Occipital lobe (tissue), 1 donor: ENCODE measurements at regions not wholly inside any gene's neighbourhood (a gene's known extent, or its start where the extent isn't known, plus 50 kb on each side); places are given as distances from the start of the nearest gene placed in this dataset.
"Not testable (repeated sequence)": the region's sequence is repeated elsewhere in the genome, so short reads cannot be mapped to it uniquely, and the experiment has no call there.

Experiments used
- DNase-seq: peaks from one replicate; lab custom pipeline; 2025; lab: John Stamatoyannopoulos, UW

- not testable (repeated sequence) for DNase-seq
Observed at GRCh38 chr2:95654897-95655296, 63.1 kb downstream of the TRIM43 start.

DNA sequence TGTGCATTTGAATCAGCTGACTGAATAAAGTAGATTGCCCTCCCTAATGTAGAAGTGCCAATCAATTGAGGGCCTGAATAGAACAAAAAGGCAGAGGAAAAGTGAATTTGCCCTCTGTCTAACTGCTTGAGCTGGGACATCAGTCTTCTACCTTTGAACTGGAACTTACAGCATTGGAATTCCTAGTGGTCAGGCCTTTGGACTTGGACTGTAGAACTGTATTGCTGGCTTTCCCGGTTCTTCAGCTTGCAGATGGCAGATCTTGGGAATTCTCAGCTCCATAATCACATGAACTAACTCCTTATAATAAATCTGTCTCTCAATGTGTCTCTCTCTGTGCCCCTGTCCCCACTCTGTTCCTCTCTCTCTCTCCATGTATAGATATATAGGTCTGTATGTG is 64.8 kb downstream of the TRIM43 start:
- not testable (repeated sequence) for DNase-seq

DNA sequence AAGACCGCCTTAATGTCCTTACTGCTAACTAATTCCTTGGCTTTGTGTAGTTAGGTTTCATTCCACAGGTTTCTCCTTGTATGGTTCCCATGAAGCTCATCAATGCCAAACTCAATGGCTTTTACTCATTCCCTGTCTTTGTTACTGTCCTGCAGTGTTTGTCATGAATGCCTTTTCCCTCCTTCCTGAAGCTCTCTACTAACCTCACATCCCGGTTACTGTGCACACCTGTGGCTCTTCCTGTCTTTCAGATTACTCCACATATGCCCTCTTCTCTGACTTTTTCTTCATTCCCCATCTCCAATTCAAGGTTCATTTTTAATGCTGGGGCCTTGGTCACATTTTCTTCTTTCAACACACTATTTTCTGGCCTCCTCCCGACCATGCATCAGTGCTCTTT is 66.1 kb downstream of the TRIM43 start:
- not testable (repeated sequence) for DNase-seq

DNA sequence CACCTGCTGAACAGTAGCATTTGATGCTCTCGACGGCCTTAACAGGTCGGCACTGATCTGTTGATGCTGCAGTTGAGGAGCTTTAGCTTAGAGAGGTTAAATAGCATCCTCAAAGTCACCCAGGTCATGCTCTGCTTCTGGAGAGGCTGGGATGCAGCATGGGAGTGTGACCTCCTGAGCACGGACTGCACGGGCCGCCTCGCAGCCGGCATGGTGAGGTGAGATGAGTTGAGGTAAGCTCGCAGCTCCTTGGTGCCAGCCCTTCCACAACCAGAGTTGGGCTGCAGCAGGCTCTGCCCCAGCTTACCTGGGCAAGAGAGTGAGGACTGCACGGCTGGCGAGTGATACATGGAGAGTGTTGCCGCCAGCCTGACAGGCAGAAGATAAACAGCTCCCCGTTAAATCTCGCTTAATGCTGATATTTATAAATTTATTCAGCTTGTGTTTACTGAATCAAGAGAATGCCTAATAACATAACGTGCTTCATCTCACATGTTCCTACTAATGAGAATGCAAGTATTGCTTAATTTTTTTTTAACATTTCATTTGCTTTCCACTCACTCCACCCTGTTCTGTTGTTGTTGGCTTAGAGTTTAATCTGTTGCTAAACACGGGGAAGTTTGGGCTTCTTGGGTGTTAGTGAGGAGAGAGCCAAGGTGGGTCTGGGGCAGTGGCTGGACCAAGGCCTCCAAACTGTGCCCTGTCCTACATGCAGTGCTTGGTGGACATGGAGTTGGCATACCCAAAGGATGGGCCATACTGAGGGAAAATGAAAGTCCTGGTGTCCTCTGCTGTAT is 69.2 kb downstream of the TRIM43 start:
- not testable (repeated sequence) for DNase-seq

GRCh38 chr2:95663471-95664441 is 72.0 kb downstream of the TRIM43 start:
- DNase-seq = not testable (repeated sequence)

DNA sequence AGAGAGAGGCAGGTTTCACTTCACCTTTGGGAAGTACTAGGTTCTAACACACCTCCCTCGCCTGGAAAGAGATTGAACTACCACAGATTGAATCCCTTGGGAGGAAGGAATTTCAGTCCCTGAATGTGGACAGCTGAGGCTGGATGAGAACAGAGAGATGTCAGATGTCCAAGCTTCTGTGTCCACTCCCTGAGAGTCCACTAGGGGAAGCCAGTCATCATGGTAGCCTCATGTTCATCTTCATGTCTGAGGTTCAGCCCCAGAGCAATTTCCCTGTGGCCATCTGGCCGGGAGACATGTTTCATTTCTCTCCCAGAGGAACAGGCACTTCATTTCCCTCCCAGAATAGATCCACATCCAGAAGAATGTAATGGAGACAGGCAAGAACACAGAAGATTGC is 74.8 kb downstream of the TRIM43 start:
- DNase-seq = not testable (repeated sequence)

GRCh38 chr2:95667480-95667879 is 75.7 kb downstream of the TRIM43 start:
- no peak for DNase-seq

- DNase-seq = not testable (repeated sequence)
Observed at GRCh38 chr2:95668934-95669333, 77.1 kb downstream of the TRIM43 start.

GRCh38 chr2:95669441-95669991 is 77.7 kb downstream of the TRIM43 start:
- DNase-seq = no peak

DNA sequence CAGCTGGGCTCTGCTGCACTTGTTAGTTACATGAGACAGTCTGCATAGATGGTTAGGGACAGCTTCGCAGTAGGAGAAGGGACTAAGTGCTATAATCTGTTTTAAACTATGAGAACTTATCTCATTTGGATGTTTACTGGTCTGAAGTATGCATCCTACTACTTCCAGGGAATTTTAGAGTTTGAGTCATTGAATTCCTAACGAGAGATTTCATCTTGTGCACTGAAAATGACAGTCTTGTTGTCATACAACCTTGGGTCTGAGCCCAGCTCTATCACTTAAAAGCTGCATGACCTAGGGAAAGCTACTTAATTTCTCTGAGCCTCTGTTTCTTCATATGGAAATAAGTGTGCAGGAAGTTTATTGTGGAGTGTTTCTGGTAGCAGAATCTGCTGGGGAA is 78.4 kb downstream of the TRIM43 start:
- DNase-seq = no peak

DNA sequence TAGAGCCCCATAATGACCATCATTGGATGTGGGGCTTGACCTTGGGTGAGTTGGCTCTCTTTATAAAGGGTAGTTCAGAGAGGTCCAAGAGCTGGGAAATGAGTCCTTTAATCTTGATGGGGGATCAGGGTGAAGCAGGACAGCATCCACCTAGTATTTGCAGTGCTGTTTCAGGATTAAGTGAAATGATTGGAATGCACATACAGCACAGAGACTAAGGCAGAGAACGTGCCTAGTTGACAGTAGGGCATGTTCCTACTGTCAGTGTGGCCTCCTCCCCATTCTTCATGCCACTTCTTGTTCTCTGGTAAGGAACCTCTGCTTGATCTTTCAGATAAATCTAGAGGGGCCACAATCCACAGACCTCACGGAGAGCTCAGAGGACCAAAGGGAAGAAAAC is 78.9 kb downstream of the TRIM43 start:
- DNase-seq = no peak

DNA sequence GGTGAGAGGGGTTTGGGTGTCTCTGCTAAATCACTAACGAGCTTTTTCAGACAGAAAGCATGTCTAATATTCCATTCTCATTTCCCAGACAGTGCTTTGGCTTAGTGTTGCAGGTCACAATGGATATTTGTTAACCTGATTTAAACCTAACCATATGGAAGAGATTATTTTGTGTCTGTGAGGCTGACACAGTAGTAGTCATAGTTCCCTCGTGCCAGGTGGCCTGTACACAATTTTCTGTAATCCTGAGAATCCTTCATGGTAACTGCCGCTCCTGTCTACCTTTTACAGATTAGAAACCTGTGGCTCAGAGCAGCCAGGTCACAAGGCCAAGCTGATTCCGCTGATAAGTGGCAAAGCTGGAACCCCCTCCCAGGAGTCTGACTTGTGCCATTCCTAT is 79.4 kb downstream of the TRIM43 start:
- DNase-seq = not testable (repeated sequence)

DNA sequence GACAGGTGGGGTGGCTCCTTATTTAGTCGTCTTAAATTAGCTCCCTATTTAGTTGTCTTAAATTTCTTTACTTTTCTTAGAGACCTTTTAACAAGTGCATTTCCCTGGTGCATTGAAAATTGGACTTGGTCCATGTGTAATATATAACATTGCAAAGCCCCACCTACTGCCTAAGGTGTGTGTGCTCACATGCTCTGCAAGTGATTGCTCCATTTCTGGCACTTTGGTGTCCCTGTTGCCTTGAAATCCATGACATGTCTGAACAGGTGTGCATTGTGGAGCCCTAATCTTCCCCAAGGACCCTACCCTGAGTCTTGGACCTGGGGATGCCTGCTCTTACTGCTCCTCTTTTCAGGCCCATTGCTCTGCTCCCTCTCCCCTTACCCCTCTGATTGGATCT is 80.2 kb downstream of the TRIM43 start:
- not testable (repeated sequence) for DNase-seq

DNA sequence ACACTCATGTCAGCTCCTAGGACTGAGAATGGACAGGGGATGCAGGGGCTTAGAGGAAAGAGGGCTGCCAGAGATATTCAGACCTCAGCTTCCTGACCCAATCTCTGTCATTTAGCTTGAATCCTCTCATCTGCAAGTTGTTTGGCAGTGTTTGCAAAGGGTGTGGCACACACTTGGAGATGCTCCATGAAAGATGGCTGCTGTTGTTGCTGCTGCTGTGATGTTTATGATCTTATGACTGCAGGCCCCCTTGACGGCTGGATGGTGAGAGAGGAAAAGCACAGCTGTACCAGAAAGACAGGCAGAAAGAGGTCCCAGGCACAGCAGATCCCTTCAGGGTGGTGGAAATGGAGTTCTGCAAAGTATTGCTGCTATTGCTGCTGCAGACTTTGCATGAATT is 80.7 kb downstream of the TRIM43 start:
- DNase-seq = not testable (repeated sequence)

GRCh38 chr2:95674186-95674585 is 82.4 kb downstream of the TRIM43 start:
- no peak for DNase-seq

DNA sequence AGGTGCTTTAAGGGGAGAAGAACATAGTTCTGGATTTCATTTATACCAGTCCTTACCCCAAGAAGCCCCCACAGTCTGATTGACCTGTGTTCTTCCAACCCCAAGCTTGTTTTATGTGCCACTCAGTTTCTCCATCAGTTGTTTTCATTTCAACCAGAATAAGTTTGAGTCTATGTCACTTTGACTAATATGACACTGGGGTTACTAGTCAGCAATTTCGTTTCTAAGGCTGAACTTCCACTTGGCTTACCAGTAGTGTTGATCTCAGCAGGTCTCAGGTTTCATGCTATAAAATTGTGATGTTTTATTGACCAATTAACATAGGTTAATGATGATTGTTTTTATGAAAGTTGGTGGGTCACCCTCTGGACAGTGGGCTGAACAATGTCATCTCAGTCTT is 84.8 kb downstream of the TRIM43 start:
- DNase-seq = not testable (repeated sequence)

- DNase-seq = no peak
Observed at GRCh38 chr2:95677346-95677745, 85.5 kb downstream of the TRIM43 start.

- not testable (repeated sequence) for DNase-seq
Observed at GRCh38 chr2:95677833-95678232, 86.0 kb downstream of the TRIM43 start.

DNA sequence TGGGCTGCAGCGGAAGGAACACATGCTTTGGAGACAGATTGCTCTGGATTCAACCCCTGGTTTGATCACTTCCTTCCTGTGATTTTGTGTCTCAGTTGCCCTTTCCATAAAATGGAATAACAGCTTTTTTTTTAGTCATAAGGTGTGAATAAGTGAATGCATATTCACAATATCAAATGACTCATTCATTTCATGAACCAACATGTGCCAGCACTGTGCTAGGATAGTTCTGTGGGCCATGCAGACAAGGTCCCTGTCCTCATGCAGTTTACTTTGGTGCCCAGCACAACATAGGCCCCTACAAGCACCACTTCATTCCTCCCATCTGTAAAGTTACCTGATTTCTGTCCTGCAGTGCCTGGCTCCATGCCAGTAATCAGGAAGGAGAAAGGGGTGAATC is 89.4 kb downstream of the TRIM43 start:
- DNase-seq = not testable (repeated sequence)

GRCh38 chr2:95681589-95682081 is 89.8 kb downstream of the TRIM43 start:
- not testable (repeated sequence) for DNase-seq

DNA sequence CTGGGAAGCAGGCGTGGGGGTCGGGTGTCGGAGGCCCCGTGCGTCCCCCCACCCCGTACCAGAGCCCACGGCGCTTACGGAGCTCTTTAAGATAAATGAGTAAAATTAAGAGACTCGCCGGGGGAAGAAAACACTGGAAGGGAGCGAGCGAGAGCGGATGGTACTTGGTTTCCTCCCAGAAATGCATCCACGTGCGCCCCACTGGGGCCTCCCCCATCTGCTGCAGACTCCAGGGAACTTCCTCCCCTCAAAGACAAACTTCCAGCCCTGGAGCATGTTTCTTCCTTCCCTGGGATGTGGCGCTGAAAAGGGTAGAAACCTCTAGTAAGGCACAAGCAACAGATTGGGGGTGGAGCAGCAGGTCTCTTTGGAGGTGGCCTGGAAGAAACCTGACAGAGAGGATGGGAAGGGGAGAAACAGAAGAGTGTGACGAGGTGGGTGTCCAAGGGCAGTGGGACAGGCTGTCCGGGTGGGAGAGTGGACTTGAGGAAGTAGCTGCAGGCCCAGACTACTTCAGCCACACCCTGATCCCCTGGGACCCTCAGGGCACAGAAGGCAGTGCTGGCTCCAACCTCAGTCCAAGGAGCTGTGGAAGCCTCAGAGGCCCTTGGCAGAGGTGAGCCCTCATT is 91.2 kb downstream of the TRIM43 start:
- not testable (repeated sequence) for DNase-seq
